GM21737 (cell line): ENCODE measurements at regions not wholly inside any gene's neighbourhood (a gene's known extent, or its start where the extent isn't known, plus 50 kb on each side); places are given as distances from the start of the nearest gene placed in this dataset.
"Not testable (repeated sequence)": the region's sequence is repeated elsewhere in the genome, so short reads cannot be mapped to it uniquely, and the experiment has no call there.

Source experiments
- ATAC-seq: cut with Tn5 transposase; IDR thresholded peaks from one replicate; pipeline ENCODE4 v1.9.1; 2021; ENCODE audit warnings: mild to moderate bottlenecking, moderate library complexity; ENCODE audit not compliant: unreplicated experiment

DNA sequence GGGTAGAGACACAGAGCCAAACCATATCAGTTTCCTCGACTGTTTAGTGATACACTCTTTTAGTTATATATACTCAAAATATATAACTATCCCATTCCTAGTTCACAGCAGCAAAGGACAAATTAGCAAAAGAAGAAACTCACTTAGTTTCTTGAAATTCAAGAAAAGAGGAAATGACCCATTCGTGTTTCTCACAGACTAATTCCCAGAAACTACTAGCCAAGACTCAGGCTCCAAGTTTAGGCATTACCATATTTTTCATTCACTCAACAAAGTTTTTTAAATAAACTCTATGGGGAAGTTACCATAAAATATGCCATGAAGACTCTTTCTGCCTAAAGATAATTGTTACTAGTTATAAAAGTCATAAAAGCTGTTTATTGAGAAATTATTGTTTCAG is 152.3 kb upstream of the DAAM1 start:
- no peak for ATAC-seq

DNA sequence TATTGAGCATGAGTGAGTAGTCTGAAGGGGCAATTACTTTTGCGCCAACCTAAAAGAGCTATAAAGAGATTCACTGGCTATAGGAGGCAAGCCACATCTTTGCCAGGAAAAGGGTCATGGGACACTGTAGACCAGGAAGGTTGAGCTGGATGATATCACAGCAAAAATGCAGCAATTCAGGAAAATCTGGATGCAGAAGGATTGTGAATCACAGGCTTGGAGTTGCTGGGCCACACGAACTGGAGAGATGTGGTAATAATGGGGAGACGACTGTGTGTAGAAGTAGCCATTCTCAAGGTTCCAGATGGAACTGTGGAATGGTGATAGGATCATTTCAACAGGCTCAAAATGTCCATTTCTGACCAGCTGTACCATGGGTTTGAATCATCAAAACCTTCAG is 151.4 kb upstream of the DAAM1 start:
- no peak for ATAC-seq

DNA sequence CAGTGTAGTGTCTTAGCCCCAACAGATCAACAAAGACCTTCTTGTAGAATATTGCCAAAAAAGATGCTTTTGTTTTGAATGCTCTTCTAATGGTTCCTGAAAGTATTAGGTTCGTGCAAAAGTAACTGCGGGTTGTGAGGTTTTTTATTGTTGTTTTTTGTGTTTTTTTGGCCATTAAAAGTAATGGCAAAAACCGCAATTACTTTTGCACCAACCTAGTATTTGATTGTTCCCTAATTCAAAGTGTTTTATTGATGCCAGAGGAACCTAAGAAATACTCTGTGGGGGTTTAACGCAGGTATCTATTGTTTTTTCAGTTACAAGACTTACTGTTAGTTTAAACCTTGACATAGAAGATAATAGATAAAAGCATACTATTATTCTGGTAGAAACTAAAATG is 150.8 kb upstream of the DAAM1 start:
- ATAC-seq: no peak

DNA sequence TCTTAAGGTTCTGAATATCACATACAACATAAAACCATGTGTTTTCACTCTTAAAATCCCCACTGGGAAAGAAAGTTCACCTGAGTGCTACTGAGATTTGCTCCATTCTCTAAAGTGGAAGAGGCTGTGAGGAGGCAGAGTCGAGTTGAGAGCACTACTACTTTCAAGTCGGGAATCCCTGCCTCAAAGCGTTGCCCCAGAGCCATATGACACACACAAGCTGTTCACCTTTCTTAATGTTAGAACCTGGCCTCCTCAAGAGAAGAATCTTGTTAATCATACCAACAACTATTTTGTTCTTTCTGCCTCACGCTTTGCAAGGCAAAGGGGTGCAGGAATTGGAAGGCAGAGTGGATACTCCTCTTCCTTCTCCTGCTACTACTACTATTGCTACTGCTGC is 149.7 kb upstream of the DAAM1 start:
- ATAC-seq: no peak

DNA sequence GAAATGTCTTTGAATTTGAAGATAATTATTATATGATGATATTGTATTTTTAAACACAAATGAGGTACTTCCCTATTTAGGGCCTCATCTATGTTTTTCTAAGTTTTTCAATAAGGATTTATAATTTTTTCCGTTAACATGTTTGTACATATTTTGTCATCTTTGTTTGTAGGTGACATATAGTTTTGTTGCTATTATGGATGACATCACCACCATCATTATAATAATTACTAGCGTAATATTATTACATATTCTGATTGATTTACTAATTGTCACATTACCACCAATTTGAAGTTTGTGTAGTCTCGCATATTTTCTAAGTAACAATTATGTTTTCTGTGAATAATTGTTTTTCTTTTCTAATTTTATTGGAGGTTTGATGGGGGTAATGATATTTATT is 147.2 kb upstream of the DAAM1 start:
- no peak for ATAC-seq

DNA sequence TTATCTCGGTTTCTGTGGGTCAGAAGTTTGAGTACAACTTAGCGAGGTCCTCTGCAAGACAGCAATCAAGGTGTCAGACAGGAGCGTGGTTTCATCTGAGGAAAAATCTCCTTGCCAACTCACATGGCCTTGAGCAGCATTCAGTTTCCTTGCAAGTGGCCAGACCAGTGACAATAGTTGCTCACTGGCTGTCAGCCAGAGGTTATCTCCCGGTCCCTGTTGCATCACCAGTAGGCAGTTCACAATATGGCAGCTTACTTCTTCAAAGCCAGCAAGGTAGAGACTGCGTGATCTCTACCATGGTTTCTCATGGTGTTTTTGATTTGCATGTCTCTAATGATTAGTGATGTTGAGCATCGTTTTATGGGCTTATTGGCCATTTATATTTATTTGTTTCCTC is 143.8 kb upstream of the DAAM1 start:
- no peak for ATAC-seq

DNA sequence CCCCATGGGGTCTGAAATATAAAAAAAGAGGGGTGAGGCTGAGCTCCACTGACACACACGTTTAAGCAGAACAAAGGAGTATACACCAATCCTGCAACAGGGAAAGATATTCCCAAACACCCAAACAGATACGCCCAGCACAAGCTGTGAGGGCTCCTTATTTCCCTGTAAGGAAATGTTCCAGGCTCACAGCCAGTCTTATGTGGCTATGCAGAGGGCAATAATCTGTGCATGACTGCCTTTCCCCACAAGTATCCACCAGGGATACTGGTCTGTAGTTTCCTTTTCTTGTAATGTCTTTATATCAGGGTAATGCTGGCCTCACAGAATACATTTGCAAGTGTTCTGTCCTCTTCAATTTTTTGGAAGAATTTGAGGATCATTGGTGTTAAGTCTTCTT is 141.7 kb upstream of the DAAM1 start:
- no peak for ATAC-seq

DNA sequence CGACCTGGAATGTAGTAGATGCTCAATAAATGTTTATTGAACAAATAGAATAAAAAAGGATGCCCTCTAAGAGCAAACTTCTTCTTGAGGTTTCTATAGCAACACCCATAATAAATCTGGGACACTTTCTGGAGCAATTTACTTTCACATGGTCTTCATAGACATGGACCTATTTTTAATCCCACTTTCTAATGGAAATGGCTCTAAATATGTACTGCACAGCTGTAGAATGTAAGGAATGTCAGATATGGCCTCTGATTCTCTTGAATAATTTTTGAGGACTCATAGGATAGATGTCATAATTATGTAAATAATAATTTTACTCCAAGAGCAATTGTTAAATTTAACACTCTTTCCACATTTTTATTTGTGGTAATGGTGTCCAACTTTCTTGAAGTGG is 133.5 kb upstream of the DAAM1 start:
- no peak for ATAC-seq

DNA sequence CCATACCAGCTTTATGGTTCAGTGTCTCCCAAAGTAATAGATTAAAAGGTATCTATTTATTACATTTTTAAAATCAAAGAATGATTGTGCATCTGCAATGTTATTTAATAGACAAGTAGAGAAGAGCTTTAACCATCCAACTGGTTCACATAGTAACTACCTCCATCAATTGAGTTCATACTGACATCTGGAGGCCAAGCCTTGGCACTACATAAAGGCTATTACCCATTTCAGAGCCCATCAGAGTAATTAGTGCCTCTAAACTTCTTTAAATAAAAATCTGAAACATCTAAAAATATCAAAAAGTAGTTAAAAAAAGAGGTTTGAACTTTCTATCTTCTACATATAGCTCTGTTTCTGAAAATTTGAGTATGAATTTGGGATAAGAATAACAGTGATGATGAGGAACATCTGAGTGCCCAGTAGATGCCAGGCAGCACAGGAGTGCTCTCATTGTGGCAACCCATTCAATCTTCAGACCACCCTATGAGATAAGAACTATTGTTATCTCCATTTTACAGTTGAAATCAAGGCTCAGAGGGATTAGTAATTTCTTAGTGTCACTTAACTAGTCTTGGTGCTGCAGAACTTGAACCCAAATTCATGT is 132.9 kb upstream of the DAAM1 start:
- no peak for ATAC-seq

DNA sequence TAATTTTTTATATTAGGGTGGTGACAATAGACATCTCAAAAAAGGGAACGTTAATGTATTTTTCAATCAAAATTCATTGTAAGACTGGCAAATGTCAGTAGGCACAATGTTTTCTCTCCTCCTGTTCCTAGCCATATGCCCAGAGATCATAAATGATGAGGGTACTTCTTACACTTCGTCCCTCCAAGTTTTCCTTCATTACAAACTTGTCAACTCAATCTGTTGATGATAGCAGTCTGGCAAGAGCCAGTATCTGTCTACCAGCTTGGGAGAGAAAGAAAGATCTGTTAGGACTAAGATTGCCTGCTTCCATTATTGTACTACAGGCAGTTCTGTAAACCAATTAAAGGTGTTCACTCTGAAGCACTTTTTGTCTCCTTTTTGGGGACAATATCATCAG is 130.9 kb upstream of the DAAM1 start:
- no peak for ATAC-seq

DNA sequence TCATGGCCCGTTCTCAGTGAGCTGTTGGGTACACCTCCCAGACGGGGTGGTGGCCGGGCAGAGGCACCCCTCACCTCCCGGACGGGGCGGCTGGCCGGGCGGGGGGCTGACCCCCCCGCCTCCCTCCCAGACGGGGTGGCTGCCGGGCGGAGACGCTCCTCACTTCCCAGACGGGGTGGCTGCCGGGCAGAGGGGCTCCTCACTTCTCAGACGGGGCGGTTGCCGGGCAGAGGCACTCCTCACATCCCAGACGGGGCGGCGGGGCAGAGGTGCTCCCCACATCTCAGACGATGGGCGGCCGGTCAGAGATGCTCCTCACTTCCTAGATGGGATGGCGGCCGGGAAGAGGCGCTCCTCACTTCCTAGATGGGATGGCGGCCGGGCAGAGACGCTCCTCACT is 129.7 kb upstream of the DAAM1 start:
- ATAC-seq: not testable (repeated sequence)

DNA sequence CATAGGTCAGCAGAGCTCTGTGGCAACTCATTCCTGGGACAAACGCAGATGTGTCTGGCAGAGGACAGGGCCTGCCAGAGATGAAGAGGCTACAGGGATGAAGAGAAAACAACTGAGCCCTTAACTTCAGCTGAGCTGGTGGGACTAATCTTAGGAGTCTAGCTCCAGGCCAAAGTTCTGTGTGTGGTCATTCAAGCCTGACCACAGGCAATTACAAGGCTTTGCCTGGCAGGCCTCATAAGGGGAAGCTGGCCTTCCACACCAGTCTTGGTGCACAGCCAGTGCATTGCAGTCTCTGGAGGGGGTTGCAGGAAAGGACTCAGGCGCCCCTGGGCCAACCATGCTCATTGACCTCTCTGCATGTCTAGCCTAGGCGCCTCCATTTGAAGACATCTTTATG is 127.6 kb upstream of the DAAM1 start:
- no peak for ATAC-seq

DNA sequence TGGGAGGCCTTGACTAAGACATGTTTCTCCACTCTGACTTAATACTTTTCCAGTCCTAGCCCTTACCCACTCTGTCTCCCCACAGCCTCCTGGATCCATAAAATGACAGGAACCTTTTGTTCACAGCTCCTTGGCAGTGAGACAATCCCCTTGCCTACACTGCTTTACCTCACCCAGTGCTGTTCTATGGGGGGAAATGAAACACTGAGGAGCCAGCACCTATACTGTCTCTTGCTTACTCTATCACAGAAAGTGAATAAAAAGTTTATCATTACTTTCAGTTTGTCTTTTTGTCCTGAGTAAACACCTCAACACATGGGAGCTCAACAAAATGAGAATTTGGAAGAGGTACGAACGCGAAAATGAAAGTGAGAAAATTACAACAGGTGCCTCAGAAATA is 127.2 kb upstream of the DAAM1 start:
- no peak for ATAC-seq

DNA sequence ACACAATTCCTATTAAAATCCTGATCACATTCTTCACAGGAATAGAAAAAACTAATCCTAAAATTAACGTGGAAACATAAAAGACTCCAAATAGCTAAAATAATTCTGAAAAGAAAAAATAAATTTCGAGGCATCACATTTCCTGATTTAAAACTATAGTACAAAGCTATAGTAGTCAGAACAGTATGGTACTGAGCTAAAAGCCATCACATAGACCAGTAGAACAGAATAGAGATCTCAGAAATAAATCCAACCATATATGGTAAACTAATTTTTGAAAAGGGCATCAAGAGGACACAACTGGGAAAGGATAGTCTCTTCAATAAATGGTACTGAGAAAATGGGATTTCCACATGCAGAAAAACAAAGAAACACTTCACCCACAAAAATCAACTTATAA is 125.2 kb upstream of the DAAM1 start:
- no peak for ATAC-seq

DNA sequence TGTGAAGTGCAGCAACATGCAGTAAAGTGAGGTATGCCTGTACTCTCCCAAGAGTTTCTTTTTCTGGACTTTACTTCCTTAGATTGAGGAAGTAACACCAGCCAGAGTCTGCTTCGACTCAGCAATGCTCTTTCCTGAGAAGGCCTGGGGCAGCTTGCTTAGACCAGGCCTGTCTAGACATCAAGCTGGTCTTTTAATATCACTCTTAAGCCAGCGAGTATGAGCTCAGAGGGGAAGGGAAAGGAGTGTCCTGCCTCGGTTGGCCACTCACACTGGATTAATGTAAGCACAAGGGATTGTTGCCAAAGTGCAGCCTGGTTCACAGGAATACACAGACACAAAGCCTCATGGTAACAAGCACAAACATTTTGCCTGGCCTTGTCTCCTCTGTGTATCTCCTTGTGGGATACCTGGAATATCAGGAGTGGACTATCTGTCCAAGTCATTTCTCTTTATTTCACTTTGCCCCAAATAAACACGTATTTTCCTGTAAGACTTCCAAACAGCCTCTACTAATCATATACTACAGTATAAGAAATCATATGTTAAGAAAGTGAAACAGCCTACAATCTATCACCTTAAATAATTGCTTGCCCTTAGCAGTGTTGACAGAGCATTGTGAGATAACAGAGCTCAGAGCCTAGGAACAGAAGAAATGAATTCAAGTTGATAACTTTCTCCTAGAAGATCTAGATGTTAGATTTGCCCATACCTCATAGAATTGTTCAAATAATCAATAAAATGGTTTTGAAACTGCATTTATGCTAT is 121.2 kb upstream of the DAAM1 start:
- ATAC-seq: no peak

DNA sequence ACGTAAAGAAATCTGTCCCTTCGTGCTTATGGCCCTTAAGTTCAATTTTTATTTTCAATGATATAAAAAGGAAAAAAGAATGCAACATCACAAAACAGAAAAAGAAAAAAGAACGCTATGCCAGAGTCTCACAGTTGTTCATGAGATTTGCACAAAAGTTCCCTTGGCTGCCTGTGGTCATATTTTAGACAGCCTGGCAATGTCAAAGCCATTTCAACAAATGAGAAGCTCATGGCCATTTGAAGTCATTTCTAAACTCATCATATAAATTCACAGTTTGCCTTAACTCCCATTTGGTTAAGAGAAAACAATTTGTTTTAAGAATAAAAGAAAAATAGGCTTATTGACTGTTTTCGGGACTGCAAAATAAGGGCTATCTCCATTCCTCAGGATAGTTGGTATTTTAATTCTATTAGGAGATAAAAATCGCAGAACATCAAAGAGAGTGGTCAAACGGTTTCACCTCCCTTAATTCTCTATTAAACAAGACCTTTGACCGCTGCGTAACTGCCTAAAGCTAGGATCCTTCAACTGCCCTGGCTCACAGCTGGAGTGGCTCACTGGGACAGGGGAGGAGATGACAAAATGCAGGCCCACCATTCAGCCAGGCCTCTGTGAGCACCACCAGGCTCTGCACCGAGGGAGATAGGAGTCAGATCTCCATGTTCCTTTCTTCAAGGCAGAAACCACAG is 119.2 kb upstream of the DAAM1 start:
- ATAC-seq: no peak

DNA sequence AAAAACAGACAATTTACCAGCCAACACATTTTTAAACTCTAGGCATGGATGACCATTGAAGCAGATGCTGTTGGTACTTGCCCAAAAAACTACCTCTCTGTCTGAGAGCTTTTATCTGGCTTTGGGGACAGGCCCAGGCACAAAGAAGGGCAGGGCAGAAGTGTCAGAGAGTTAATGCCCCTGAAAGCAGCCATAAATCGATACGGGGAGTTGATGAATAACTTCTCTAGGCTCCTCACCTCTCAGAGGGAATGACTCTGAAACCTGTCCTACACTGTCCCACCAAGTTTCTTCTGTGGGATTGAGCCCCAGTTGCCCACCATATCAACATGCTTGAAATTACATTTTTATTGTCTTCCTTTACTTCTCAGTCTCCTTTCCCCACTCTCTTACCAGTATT is 113.0 kb upstream of the DAAM1 start:
- no peak for ATAC-seq

DNA sequence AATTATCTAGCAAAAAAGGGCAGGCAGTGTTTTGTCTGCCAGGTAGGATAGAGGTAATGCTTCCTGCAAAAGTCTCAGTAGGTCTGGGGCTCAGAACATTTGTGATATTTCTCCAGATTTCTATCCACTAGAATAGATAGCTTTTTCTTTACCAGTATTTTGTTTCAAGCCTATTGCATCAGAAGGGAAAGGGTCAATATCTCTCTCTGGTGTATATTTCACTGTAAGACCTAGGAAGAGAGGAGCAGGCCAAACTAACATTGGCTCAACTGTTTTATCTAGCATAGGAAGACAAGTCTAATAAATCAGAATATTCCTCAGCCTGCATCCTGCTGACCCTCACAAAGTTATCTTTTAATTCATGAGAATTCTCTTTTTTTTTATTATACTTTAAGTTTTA is 106.7 kb upstream of the DAAM1 start:
- no peak for ATAC-seq

DNA sequence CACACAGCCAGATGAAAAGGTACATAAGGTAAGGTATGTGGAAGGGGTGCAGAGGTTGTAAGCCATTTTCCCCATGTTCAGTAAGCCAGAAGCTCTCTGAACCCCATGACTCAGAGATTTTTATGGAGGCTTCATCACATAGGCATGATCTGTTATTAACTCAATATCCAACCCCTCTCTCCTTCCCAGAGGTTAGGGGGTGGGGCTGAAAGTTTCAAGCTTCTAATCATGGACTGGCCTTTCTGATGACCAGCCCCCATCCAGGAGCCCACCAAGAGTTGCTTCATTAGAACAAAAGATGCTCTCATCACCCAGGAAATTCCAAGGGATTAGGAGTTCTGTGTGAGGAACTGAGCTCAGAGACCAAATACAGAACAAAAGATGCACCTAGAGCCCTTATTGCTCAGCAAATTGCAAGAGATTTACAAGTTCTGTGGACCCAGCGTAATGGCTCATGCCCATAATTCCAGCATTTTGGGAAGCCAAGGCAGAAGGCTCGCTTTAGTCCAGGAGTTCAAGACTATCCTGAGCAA is 103.2 kb upstream of the DAAM1 start:
- ATAC-seq: no peak

DNA sequence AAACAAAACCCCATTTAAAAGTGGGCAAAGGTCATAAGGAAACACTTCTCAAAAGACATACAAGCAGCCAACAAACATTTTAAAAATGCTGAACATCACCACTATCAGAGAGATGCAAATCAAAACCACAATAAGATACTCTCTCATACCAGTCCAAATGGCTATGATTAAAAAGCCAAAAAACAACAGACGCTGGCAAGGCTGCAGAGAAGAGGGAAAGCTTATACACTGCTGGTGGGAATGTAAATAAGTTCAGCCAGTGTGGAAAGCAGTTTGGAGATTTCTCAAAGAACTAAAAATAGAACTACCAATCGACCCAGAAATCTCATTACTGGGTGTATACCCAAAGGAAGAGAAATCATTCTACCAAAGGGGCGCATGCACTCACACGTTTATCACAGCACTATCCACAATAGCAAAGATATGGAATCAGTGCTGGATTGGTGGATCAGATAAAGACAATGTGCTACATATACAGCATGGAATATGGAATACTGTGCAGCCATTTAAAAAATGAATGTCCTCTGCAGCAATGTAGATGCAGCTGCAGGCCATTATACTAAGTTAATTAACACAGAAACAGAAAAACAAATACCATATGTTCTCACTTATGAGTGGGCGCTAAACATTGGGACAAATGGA is 102.1 kb upstream of the DAAM1 start:
- ATAC-seq: no peak

DNA sequence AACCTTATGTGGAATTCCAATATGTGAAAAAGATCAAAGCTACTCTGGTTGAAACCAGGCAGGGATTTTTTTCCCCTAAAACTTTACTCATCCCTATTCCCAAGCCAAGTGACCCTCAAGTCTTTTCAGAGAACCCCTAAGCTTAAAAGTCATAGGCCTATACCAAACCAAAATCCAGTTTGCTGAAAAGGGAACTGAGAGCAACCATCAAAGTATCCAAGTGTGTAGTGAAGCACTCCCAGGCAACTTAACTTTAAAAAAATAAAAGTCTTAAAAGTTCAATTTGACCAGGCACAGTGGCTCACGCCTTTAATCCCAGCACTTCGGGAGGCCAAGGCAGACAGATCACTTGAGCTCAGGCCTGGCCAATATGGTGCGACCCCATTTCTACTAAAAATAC is 101.2 kb upstream of the DAAM1 start:
- ATAC-seq: no peak

DNA sequence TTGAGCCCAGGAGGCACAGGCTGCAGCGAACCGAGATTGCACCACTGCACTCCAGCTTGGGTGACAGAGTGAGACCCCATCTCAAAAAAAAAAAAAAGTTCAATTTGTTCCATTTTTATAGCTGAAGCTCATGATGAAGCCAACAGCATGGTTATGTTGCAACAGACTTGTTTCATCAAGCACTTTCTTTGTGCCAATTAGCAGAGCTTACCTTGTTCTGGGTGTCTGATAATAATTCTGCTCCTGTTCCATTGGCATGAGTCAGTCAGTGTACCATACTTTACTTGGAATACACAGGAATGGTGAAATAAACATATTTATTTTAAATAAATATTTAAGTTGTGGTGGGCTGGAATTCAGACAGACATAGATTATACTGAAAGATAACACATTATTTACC is 100.8 kb upstream of the DAAM1 start:
- no peak for ATAC-seq
